ENCODE measurements at regions not wholly inside any gene's neighbourhood (a gene's known extent, or its start where the extent isn't known, plus 50 kb on each side); places are given as distances from the start of the nearest gene placed in this dataset.

- TF ChIP-seq POLR2A (IDR thresholded peaks at IDR 0.05), result no peak
- TF ChIP-seq CTCF (IDR thresholded peaks at IDR 0.05), result no peak
These were observed 150.2 kb upstream of the SATB2 start for GRCh38 chr2:199607914-199608313.
